GM19240 (cell line): ENCODE measurements at regions not wholly inside any gene's neighbourhood (a gene's known extent, or its start where the extent isn't known, plus 50 kb on each side); places are given as distances from the start of the nearest gene placed in this dataset.
"Not testable (repeated sequence)": the region's sequence is repeated elsewhere in the genome, so short reads cannot be mapped to it uniquely, and the experiment has no call there.

Source experiments
- DNase-seq: peaks from one replicate; pipeline ENCODE4 v3.0.0; 2011; ENCODE audit warnings: low spot score; ENCODE audit not compliant: insufficient read length

GRCh38 chr13:63896321-63896720, 2480.7 kb upstream of the PCDH20 start:
- no peak for DNase-seq

- no peak for DNase-seq
Measured at GRCh38 chr13:63882052-63882451, 2466.4 kb upstream of the PCDH20 start.

- no peak for DNase-seq
Measured at GRCh38 chr13:63880705-63881104, 2465.1 kb upstream of the PCDH20 start.

GRCh38 chr13:63873936-63874335, 2458.3 kb upstream of the PCDH20 start:
- no peak for DNase-seq

GRCh38 chr13:63864171-63864902, 2448.7 kb upstream of the PCDH20 start:
- DNase-seq, result no peak

- no peak for DNase-seq
Measured at GRCh38 chr13:63855457-63856118, 2439.9 kb upstream of the PCDH20 start.

- DNase-seq, result no peak
Measured at GRCh38 chr13:63853816-63854215, 2438.2 kb upstream of the PCDH20 start.

- no peak for DNase-seq
Measured at GRCh38 chr13:63851526-63851925, 2435.9 kb upstream of the PCDH20 start.

- DNase-seq, result no peak
Measured at GRCh38 chr13:63843766-63844699, 2428.4 kb upstream of the PCDH20 start.

GRCh38 chr13:63842102-63842501, 2426.5 kb upstream of the PCDH20 start:
- DNase-seq, result no peak

- DNase-seq, result no peak
Measured at GRCh38 chr13:63840551-63841421, 2425.1 kb upstream of the PCDH20 start.

GRCh38 chr13:63838366-63839110, 2422.9 kb upstream of the PCDH20 start:
- DNase-seq, result no peak

- not testable (repeated sequence) for DNase-seq
Measured at GRCh38 chr13:63837701-63838100, 2422.1 kb upstream of the PCDH20 start.

- not testable (repeated sequence) for DNase-seq
Measured at GRCh38 chr13:63829609-63830008, 2414.0 kb upstream of the PCDH20 start.

- DNase-seq, result not testable (repeated sequence)
Measured at GRCh38 chr13:63821785-63822184, 2406.1 kb upstream of the PCDH20 start.

- DNase-seq, result not testable (repeated sequence)
Measured at GRCh38 chr13:63811428-63812004, 2395.9 kb upstream of the PCDH20 start.

- DNase-seq, result not testable (repeated sequence)
Measured at GRCh38 chr13:63791134-63791533, 2375.5 kb upstream of the PCDH20 start.

GRCh38 chr13:63774133-63774532, 2358.5 kb upstream of the PCDH20 start:
- DNase-seq, result no peak

- DNase-seq, result no peak
Measured at GRCh38 chr13:63773476-63773875, 2357.8 kb upstream of the PCDH20 start.

GRCh38 chr13:63757683-63758082, 2342.0 kb upstream of the PCDH20 start:
- not testable (repeated sequence) for DNase-seq
